Activated CD4-positive, alpha-beta T cell treated with anti-CD3 and anti-CD28 coated beads, Interleukin-2, Interleukin-4, amounts not matched to agents 100 ng/mL and 50 ng/mL, durations not matched to agents 16 hours and 8 hours (primary cell): ENCODE measurements at regions not wholly inside any gene's neighbourhood (a gene's known extent, or its start where the extent isn't known, plus 50 kb on each side); places are given as distances from the start of the nearest gene placed in this dataset.

Experiments used
- DNase-seq: peaks from one replicate; pipeline ENCODE4 v3.0.0-alpha.2; 2020; ENCODE audit warnings: low spot score

- DNase-seq = no peak
These were observed 530.3 kb downstream of the ZIC1 start for GRCh38 chr3:147939425-147939824.

- no peak for DNase-seq
These were observed 530.7 kb downstream of the ZIC1 start for GRCh38 chr3:147939839-147940238.

GRCh38 chr3:147940405-147941193 is 531.4 kb downstream of the ZIC1 start:
- DNase-seq = no peak

- DNase-seq = no peak
These were observed 532.8 kb downstream of the ZIC1 start for GRCh38 chr3:147941969-147942368.

GRCh38 chr3:147943265-147943945 is 534.2 kb downstream of the ZIC1 start:
- DNase-seq = no peak

- DNase-seq = no peak
These were observed 536.9 kb downstream of the ZIC1 start for GRCh38 chr3:147945968-147946519.

- no peak for DNase-seq
These were observed 547.5 kb downstream of the ZIC1 start for GRCh38 chr3:147956615-147957014.

GRCh38 chr3:147958754-147959153 is 549.6 kb downstream of the ZIC1 start:
- no peak for DNase-seq

GRCh38 chr3:147960786-147961185 is 551.6 kb downstream of the ZIC1 start:
- DNase-seq = no peak

- DNase-seq = no peak
These were observed 553.4 kb downstream of the ZIC1 start for GRCh38 chr3:147962408-147963164.

- no peak for DNase-seq
These were observed 554.5 kb downstream of the ZIC1 start for GRCh38 chr3:147963711-147964110.

GRCh38 chr3:147975165-147975564 is 566.0 kb downstream of the ZIC1 start:
- no peak for DNase-seq

- DNase-seq = no peak
These were observed 567.8 kb downstream of the ZIC1 start for GRCh38 chr3:147977001-147977400.

GRCh38 chr3:147987549-147987948 is 578.4 kb downstream of the ZIC1 start:
- DNase-seq = no peak

- no peak for DNase-seq
These were observed 580.2 kb downstream of the ZIC1 start for GRCh38 chr3:147989344-147989743.

GRCh38 chr3:148002705-148003205 is 593.6 kb downstream of the ZIC1 start:
- no peak for DNase-seq

- no peak for DNase-seq
These were observed 595.2 kb downstream of the ZIC1 start for GRCh38 chr3:148004331-148004730.

GRCh38 chr3:148005456-148005855 is 596.3 kb downstream of the ZIC1 start:
- no peak for DNase-seq

- no peak for DNase-seq
These were observed 597.3 kb downstream of the ZIC1 start for GRCh38 chr3:148006508-148006907.

GRCh38 chr3:148008591-148008990 is 599.4 kb downstream of the ZIC1 start:
- no peak for DNase-seq

- DNase-seq = no peak
These were observed 611.7 kb downstream of the ZIC1 start for GRCh38 chr3:148020861-148021260.

GRCh38 chr3:148021381-148021780 is 612.2 kb downstream of the ZIC1 start:
- no peak for DNase-seq
